ENCODE measurements at regions not wholly inside any gene's neighbourhood (a gene's known extent, or its start where the extent isn't known, plus 50 kb on each side); places are given as distances from the start of the nearest gene placed in this dataset.

GRCh38 chr12:126163984-126164383 lies 1098.7 kb downstream of the AACS start:
- POLR2A ChIA-PET, result no interaction called here
- CTCF ChIA-PET, result no interaction called here
- no peak for DNase-seq (ENCODE audit: low read depth, low spot score)

GRCh38 chr12:126171937-126172559 lies 1106.8 kb downstream of the AACS start:
- ChIA-PET CTCF (no interaction called here), POLR2A (no interaction called here)
- no peak overlapping the region for H3K4me3 ChIP-seq (ENCODE audit: low read depth, low read length)
- no peak for TF ChIP-seq CTCF (IDR thresholded peaks at IDR 0.05; ENCODE audit: insufficient read depth, low read length, missing control alignments)
- DNase-seq (ENCODE audit: low read depth, low spot score), result no peak

More at GRCh38 chr12:126163984-126164383, 1098.7 kb downstream of the AACS start:
- TF ChIP-seq CTCF (IDR thresholded peaks at IDR 0.05; ENCODE audit: insufficient read depth, low read length, missing control alignments), result no peak
- H3K4me3 ChIP-seq (ENCODE audit: low read depth, low read length), result no peak overlapping the region

- POLR2A ChIA-PET, result no interaction called here
- no peak for TF ChIP-seq CTCF (IDR thresholded peaks at IDR 0.05; ENCODE audit: insufficient read depth, low read length, missing control alignments)
- CTCF ChIA-PET, result no interaction called here
- no peak overlapping the region for H3K4me3 ChIP-seq (ENCODE audit: low read depth, low read length)
- DNase-seq (ENCODE audit: low read depth, low spot score), result no peak
Observed at GRCh38 chr12:126182619-126183236, 1117.5 kb downstream of the AACS start.

- POLR2A ChIA-PET, result no interaction called here
Observed at GRCh38 chr12:126185025-126185424, 1119.8 kb downstream of the AACS start.

GRCh38 chr12:126189856-126190255 lies 1124.6 kb downstream of the AACS start:
- ChIA-PET POLR2A (no interaction called here), CTCF (no interaction called here)
- TF ChIP-seq CTCF (IDR thresholded peaks at IDR 0.05; ENCODE audit: insufficient read depth, low read length, missing control alignments), result no peak
- no peak for DNase-seq (ENCODE audit: low read depth, low spot score)
- no peak overlapping the region for H3K4me3 ChIP-seq (ENCODE audit: low read depth, low read length)

More at GRCh38 chr12:126185025-126185424, 1119.8 kb downstream of the AACS start:
- TF ChIP-seq CTCF (IDR thresholded peaks at IDR 0.05; ENCODE audit: insufficient read depth, low read length, missing control alignments), result no peak
- CTCF ChIA-PET, result no interaction called here
- DNase-seq (ENCODE audit: low read depth, low spot score), result no peak
- no peak overlapping the region for H3K4me3 ChIP-seq (ENCODE audit: low read depth, low read length)

- DNase-seq (ENCODE audit: low read depth, low spot score), result no peak
- no peak for TF ChIP-seq CTCF (IDR thresholded peaks at IDR 0.05; ENCODE audit: insufficient read depth, low read length, missing control alignments)
- ChIA-PET CTCF (no interaction called here), POLR2A (no interaction called here)
- H3K4me3 ChIP-seq (ENCODE audit: low read depth, low read length), result no peak overlapping the region
Observed at GRCh38 chr12:126191031-126191891, 1126.0 kb downstream of the AACS start.
